ENCODE measurements at regions not wholly inside any gene's neighbourhood (a gene's known extent, or its start where the extent isn't known, plus 50 kb on each side); places are given as distances from the start of the nearest gene placed in this dataset.

GRCh38 chr10:28840971-28841370 is 163.7 kb downstream of the BAMBI start:
- TF ChIP-seq EZH2 (IDR thresholded peaks at IDR 0.05; ENCODE audit: low read length, missing control alignments), result no peak
- no peak for TF ChIP-seq CTCF (conservative IDR thresholded peaks at IDR 0.05 in 1 of 2, IDR thresholded peaks at IDR 0.05 in 1 of 2; ENCODE audit: low read depth in 1 of 2, low read length in 2 of 2)

Measured in fibroblast of lung (primary cell).